Stimulated activated CD8-positive, alpha-beta memory T cell treated with anti-CD3 and anti-CD28 coated beads, Interleukin-2, amount 100 ng/mL, for 1 hour (primary cell): ENCODE measurements at regions not wholly inside any gene's neighbourhood (a gene's known extent, or its start where the extent isn't known, plus 50 kb on each side); places are given as distances from the start of the nearest gene placed in this dataset.
"Not testable (repeated sequence)": the region's sequence is repeated elsewhere in the genome, so short reads cannot be mapped to it uniquely, and the experiment has no call there.

ENCODE experiments used
- DNase-seq, 2 donors: peaks; one replicate each; pipeline ENCODE4 v3.0.0-alpha.2; 2020; ENCODE audit warnings: low read depth in 2 of 2

- DNase-seq, result no peak
Observed at GRCh38 chr13:21228738-21229137, 52.3 kb downstream of the MRPL57 start.

GRCh38 chr13:21229241-21230024, 53.0 kb downstream of the MRPL57 start:
- no peak for DNase-seq

DNA sequence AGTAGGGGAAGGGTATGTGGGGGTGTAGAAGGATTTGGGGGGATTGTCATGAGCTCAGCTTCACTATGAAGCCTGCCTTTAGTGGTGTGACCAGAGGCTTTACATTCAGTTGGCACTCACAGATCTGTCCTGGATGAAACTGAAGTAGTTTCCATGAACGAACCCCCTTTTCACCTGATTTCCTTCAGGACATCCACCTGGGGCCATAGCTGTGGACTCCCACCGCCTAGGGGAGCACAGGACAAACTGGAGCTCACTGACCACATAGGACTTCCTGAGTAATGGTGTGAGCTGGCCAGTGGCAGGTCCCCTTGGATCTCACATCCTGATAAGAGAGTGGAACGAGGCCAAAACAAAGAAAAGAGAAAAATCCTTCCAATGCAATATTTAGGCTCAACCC, 54.1 kb downstream of the MRPL57 start:
- DNase-seq, result no peak

DNA sequence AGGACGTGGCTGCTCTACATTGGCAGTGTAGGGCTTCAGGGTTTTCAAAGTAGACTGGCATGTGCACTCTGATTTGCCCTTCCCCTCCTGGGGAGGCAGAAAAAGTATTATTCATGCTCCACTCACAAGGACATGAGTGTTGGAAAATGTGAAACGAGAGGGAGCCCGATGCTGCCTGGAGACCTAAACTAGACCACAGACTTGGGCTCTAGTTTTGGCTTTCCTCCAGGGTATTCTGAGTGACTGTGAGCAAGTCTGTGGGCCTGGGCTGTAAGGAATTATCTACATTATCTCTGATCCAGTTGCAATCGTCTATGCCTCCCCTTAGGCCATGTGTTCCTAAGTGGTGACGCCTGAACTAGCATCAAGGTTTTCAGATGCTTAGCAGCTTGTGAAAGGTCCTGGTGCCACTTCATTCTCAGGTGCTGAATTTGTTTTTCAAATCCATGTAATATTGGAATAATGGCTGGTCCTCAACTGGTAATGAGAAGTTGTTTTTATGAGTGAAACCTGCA, 55.0 kb downstream of the MRPL57 start:
- no peak for DNase-seq

DNA sequence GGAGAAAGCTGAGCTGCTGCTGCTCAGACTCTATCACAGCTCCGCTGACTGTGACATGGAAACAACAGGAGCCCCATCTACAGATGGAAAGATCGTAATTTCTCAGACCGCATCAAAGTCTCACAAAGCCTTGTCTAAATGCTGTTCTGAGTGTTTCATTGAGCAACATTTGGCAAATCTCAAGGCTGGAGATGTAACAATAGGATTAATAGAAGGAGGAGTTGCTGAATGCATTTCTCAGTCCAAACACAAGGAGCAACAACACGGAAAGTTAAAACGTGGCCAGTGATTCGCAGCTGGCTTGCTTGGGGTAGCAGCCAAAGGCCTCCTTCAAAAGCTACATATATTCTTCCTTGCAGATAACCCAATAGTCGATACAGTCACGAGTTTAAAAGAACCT, 55.7 kb downstream of the MRPL57 start:
- no peak for DNase-seq

DNA sequence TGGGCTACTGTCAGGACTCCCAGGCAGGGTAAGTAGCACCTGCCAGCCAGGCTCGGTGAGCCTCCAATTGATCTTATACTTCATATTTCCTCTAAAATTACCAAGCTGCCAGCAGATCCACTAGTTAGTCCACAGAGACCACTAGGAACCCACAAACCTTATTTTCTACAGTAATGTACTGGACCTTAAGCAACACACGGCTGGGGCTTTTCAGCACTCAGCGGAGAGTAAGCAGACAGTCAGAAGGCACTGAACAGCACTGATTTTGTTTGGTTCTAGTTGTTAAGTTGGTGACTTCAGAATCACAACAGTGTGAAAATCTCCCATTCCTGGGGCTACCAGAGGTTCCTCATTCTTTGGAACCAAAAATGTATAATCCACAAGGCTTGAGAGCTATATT, 56.1 kb downstream of the MRPL57 start:
- no peak for DNase-seq

- DNase-seq, result no peak
Observed at GRCh38 chr13:21233086-21233485, 56.6 kb downstream of the MRPL57 start.

GRCh38 chr13:21234526-21234925, 58.1 kb downstream of the MRPL57 start:
- DNase-seq, result no peak

DNA sequence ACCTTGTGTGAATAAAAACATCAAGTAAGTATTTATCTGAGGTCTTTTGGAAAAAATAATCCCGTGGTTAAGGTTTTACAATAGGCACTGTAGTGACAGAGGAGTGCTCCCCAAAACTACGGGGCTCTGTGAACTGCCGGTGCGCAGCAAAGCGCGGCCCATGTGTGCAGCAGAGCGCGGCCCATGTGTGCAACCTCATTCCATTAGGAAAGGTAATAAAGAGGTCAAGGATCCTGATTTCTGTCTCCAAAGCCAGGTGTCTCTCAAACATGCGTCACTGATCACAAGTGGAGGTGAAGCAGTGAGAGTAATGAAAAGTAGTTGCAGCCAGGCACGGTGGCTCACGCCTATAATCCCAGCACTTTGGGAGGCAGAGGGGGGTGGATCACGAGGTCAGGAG, 58.7 kb downstream of the MRPL57 start:
- no peak for DNase-seq

DNA sequence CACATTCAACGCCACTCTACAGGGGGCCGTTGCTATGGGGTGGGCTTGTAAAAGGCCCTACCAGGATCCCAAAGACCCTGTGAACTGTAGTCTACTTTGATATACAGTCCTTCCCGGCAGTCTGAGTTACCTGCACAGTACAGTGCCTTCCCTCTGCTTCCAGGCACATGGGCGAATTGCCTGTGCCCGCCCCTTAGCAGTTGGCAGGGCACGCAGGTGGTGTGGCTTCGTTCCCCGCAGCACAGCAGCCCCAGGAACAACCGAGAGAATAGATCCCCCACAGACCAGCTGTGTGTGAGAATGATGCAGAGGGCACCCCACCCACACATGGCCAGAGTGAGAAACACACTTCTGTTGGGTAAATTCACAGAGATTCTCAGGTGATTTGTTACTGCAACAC, 60.6 kb downstream of the MRPL57 start:
- DNase-seq, result no peak

DNA sequence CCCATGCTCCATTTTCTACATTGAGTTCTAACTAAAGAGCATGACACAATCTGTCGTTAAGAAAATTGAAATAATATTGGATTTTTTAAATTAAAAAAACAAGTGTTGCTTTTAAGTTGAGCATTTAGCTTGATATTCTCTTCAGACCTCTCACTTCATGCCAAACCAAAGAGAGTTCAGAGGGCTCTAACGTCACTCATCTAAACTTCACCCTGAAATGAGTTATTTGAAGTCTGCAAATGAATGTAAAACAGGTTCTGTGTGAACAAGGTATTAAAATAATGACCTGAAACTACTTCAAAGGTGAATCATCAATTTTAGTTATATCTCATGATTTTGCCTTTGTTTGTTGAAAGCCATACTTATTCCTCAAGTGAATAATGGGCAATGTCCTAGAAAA, 61.8 kb downstream of the MRPL57 start:
- DNase-seq, result no peak

- no peak for DNase-seq
Observed at GRCh38 chr13:21240586-21240985, 64.1 kb downstream of the MRPL57 start.

GRCh38 chr13:21242236-21242635, 65.8 kb downstream of the MRPL57 start:
- DNase-seq, result no peak

GRCh38 chr13:21243045-21243897, 66.8 kb downstream of the MRPL57 start:
- no peak for DNase-seq

DNA sequence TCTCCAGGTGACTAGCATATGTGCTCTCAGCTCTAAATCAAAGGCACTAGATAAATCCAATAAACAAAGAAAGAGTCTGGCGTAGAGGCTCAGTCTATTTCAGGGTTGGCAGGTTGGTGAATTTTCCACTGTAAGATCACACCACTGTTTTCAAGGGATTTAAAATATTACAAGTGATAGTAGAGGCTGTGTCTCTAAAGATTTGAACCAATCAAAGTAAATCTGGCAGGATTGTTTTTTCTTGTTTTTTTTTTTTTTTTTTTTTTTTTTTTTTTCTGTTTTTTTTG, 67.4 kb downstream of the MRPL57 start:
- not testable (repeated sequence) for DNase-seq

- DNase-seq, result no peak
Observed at GRCh38 chr13:21246761-21247452, 70.4 kb downstream of the MRPL57 start.

GRCh38 chr13:21256351-21256761, 79.9 kb downstream of the MRPL57 start:
- no peak for DNase-seq

- no peak for DNase-seq
Observed at GRCh38 chr13:21256891-21257290, 80.4 kb downstream of the MRPL57 start.

- no peak for DNase-seq
Observed at GRCh38 chr13:21259571-21260455, 83.4 kb downstream of the MRPL57 start.

DNA sequence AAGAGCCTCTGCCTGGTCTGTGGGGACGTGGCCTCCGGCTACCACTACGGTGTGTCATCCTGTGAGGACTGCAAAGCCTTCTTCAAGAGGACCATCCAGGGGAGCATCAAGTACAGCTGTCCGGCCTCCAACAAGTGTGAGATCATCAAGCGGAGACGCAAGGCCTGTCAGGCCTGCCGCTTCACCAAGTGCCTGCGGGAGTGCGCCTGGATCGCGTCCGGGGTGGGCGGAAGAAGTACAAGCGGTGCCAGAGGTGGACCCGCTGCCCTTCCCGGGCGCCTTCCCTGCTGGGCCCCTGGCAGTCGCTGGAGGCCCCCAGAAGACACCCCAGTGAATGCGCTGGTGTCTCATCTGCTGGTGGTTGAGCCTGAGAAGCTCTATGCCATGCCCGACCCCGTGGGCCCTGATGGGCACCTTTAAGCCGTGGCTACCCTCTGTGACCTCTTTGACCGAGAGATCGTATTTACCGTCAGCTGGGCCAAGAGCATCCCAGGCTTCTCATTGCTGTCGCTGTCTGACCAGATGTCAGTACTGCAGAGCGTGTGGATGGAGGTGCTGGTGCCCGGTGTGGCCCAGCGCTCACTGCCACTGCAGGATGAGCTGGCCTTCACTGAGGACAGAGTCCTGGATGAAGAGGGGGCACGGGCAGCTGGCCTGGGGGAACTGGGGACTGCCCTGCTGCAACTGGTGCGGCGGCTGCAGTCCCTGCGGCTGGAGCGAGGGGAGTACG, 84.3 kb downstream of the MRPL57 start:
- not testable (repeated sequence) for DNase-seq
